HG03025 (cell line): ENCODE measurements at regions not wholly inside any gene's neighbourhood (a gene's known extent, or its start where the extent isn't known, plus 50 kb on each side); places are given as distances from the start of the nearest gene placed in this dataset.
"Not testable (repeated sequence)": the region's sequence is repeated elsewhere in the genome, so short reads cannot be mapped to it uniquely, and the experiment has no call there.

Experiments used
- ATAC-seq: cut with Tn5 transposase; IDR thresholded peaks from one replicate; pipeline ENCODE4 v1.9.1; 2021; ENCODE audit warnings: mild to moderate bottlenecking, moderate library complexity; ENCODE audit not compliant: unreplicated experiment, low FRiP score

DNA sequence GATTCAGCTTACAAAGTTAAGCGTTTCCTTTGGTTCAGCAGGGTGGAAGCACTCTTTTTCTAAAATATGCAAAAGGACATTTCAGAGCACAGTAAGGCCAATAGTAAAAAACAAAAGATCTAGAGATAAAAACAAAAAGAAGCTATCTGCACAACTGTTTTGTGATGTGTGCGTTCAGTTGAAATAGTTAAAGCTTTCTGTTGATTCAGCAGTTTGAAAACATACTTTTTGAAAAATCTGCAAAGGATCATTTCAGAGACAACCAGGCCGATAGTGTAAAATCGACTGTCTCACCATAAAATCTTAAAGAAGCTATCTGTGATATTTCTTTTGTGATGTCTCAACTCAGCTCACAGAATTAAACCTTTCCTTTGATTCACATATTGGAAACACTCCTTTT is 300.0 kb upstream of the ALG10B start:
- ATAC-seq, result no peak

DNA sequence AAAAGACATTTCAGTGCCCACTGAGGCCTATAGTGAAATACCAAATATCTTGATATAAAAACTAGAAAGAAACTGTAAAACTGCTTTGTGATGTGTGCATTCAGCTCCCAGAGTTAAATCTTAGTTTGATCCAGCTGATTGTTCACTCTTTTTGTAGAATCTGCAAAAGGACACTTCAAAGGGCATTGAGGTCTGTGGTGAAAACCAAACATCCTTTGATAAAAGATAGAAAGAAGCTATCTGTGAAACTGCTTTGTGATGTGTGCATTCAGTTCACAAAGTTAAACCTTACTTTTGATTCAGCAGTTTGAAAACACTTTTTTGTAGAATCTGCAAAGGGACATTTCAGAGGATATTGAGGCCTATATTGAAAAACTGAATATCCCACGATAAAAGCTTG is 290.7 kb upstream of the ALG10B start:
- ATAC-seq, result no peak

DNA sequence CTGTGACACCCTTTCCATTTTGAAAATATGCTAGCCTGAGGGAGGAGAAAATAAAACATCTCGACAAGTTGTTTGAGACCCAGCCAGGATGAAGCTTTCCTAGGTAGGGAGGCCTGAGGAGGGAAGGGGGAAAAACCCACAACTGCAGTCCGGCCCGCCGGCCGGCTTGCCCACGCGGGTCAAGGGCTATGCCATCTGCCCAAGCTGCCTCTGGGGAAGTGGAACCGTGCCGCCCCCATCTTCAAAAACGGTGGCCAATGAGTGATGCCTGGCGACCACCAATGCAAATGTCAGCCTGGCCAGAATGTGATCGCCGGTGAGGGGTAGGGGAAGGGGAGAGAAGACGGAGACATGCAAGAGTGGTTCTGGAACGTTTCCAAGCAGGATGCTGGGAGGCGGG is 263.5 kb upstream of the ALG10B start:
- ATAC-seq, result no peak

GRCh38 chr12:38053655-38054464 is 262.7 kb upstream of the ALG10B start:
- ATAC-seq, result no peak

GRCh38 chr12:38056701-38057689 is 259.6 kb upstream of the ALG10B start:
- ATAC-seq, result no peak

DNA sequence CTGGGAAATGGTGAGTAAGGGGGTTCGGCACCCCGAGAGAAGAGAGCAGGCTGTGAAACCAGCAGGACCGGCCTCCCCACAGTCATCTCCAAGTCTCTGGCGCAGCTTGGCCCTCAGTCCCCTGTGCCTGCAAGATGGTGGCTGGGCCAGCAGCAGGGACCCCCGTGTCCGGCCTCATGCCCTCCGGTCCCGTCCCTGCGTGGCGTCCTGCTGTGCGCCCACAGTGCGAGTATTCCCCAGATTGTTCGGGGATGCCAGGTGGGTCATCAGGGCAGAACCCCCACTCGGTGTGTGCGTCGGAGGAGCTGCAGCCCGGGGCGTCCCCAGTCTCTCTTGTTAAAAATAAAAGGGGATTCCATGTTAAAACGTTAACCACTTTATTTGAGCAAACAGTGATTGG is 216.9 kb upstream of the ALG10B start:
- no peak for ATAC-seq

- ATAC-seq, result no peak
These were observed 214.8 kb upstream of the ALG10B start for GRCh38 chr12:38101753-38102152.

DNA sequence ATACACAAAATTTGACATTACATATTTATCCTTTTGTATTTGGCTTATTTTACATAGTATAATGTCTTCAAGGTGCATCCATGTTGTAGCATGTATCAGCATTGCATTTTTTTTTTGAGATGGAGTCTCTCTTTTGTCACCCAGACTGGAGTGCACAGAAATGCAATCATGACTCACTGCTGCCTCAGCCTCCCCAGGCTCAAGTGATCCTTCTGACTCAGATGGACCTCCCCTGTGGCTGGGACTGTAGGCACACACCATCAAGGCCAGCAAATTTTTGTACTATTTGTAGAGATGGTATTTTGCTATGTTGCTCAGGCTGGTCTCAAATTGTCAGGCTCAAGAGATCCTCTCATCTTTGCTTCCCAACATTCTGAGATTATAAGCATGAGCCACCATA is 214.4 kb upstream of the ALG10B start:
- no peak for ATAC-seq

- no peak for ATAC-seq
These were observed 206.4 kb upstream of the ALG10B start for GRCh38 chr12:38110026-38110699.

DNA sequence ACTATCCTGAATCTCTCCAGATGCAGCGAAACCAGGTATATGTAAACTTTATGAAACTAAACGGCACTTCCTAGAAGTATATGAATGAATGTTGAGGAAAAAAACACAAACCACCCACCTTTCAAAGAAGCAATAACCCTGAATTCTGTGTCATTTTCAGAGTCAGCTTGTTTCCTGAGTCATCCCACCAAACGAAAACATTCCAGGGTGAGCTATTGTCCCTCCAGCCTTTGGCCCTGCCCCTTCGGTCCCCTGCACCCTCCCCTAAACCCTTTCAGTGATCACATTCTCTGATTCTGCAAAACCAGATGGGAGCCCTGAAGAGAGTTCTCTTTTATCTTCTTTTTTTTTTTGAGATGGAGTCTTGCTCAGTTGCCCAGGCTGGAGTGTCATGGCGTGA is 202.6 kb upstream of the ALG10B start:
- no peak for ATAC-seq

GRCh38 chr12:38116968-38117367 is 199.6 kb upstream of the ALG10B start:
- ATAC-seq, result no peak

DNA sequence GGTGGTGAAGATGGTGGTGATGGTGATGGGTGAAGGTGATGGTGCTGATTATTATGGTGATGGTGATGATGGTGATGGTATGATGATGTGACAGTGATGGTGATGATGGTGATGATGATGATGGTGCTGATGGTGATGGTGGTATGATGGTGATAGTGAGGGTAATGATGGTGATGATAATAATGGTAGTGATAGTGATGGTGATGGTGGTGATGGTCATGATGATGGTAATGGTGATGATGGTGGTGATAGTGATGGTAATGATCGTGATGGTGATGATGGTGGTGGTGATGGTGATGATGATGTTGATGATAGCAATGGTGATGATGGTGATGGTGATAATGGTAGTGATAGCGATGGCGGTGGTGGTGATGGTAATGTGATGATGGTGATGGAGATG is 197.9 kb upstream of the ALG10B start:
- no peak for ATAC-seq

- ATAC-seq, result no peak
These were observed 196.1 kb upstream of the ALG10B start for GRCh38 chr12:38120438-38120837.

GRCh38 chr12:38123028-38123427 is 193.5 kb upstream of the ALG10B start:
- not testable (repeated sequence) for ATAC-seq

DNA sequence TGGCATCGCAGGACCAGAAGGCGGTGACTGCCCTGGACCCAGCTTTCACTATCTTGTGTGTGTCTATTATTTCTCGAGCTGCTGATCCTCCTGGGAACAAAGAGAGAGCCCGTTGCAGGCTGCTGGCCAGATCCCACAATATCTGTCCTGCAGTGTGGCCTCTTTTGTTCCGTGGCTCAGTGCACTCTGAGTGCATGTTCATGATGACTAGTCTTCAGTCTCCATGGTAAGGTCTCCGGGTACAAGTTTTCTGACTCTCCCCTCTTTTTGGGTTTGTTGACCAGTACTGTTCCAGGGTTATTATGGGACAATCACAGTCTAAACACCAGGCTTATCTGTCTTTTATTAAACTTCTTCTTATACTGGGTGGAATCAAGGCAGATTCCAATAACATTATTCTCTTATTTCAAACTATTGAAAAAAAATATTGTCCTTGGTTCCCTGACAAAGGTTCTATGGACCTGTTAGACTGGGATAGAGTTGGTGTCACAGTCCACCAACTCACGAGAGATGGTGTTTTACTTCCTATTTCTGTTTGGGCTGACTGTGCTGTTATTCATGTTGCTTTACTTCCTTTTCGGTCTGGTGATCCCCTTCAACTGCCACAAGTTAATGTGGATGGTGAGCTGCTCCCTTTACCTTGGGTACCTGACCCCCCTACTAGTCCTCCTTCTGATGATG is 192.9 kb upstream of the ALG10B start:
- no peak for ATAC-seq

GRCh38 chr12:38124247-38125012 is 192.1 kb upstream of the ALG10B start:
- ATAC-seq, result no peak

- ATAC-seq, result no peak
These were observed 184.4 kb upstream of the ALG10B start for GRCh38 chr12:38132139-38132538.

DNA sequence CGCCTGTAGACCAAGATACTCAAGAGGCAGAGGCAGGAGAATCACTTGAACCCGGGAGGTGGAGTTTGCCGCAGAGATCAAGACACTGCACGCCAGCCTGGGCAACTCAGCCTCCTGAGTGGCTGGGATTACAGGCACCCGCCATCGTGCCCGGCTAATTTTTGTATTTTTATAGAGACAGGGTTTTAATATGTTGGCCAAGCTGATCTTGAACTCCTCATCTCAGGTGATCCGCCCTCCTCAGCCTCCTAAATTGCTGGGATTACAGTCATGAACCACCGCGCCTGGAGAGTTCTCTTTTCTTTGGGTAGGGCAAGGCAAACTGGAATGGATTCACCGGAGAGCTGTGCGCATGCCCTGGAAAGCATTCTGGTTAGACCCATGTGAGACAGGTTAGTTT is 179.3 kb upstream of the ALG10B start:
- ATAC-seq, result no peak

GRCh38 chr12:38137716-38138115 is 178.9 kb upstream of the ALG10B start:
- no peak for ATAC-seq
